ENCODE measurements at regions not wholly inside any gene's neighbourhood (a gene's known extent, or its start where the extent isn't known, plus 50 kb on each side); places are given as distances from the start of the nearest gene placed in this dataset.
"Not testable (repeated sequence)": the region's sequence is repeated elsewhere in the genome, so short reads cannot be mapped to it uniquely, and the experiment has no call there.

DNA sequence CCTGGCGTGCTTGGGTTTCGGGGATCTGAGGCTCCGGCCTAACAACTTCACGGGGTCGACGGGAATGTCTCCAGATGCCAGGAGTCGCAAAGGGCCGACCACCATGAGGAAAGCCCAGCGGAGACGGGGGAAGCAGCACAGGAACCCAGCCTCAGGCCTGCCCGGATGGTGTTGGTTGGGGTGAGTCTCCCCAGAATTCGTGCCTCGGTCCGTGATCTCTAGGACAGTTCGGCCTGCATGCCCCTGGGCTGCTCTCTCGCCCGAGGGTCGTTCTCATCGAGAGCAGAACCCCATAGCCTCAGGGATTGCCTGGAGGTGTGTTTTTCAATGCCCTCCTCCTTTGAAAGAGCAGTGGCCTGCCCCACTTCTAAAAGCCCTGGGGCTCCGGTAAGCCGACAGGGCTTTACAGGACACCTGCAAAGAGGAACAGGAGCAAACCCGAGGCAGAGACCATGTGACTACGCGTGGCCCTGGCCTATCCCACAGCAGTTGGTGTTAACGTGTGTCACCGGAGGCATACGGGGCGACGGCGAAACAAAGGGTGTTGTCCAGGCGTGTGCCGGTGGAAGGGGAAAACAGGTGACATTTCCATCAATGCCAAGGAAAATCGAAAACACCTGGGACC, 973.1 kb upstream of the DEFB115 start:
- H3K36me3 ChIP-seq (ENCODE audit: control insufficient read depth in 2 of 2, insufficient read depth in 2 of 2, low read length in 2 of 2) = no peaks in the 10 kb centered on the region
- peak overlapping the region; percentile 13 to 19 for H3K9ac ChIP-seq (ENCODE audit: low read length in 2 of 2)
- H3K27ac ChIP-seq (ENCODE audit: low read length) = no peak overlapping the region
- peak overlapping the region; percentile 60 to 71 for H3K4me3 ChIP-seq (ENCODE audit: low read length in 2 of 2)
- peaks cover 5% of the 10 kb centered on the region for H3K4me1 ChIP-seq (ENCODE audit: control insufficient read depth, insufficient read depth, low read length)
- no peaks in the 10 kb centered on the region for H3K9me3 ChIP-seq (ENCODE audit: control insufficient read depth in 2 of 2, low read length in 2 of 2)
- no peaks in the 10 kb centered on the region for H3K27me3 ChIP-seq (ENCODE audit: control insufficient read depth in 1 of 2, insufficient read depth in 2 of 2, low read length in 2 of 2)

DNA sequence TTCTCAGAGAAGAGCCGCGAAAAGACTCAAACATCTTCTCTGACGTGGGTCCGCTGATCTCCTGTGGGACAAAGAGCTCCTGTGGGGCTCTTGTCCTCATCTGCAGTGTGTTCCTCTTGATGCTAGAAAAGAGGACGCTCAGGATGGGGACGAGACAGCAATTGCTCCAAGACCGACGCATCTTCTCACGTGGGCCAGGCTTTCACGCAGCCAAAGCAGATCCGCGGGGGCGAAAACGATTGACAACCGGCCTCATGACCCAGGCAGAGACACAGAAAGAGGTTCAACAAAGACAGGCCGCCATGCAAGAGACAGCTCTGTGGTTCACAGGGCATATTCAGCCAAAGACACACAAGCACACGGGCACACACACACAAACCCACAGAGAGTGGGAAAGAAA, 971.8 kb upstream of the DEFB115 start:
- Histone ChIP-seq H3K36me3 (ENCODE audit: control insufficient read depth in 2 of 2, insufficient read depth in 2 of 2, low read length in 2 of 2) (no peaks in the 10 kb centered on the region), H3K4me1 (ENCODE audit: control insufficient read depth, insufficient read depth, low read length) (peaks cover 5% of the 10 kb centered on the region), H3K27ac (ENCODE audit: low read length) (no peak overlapping the region)

DNA sequence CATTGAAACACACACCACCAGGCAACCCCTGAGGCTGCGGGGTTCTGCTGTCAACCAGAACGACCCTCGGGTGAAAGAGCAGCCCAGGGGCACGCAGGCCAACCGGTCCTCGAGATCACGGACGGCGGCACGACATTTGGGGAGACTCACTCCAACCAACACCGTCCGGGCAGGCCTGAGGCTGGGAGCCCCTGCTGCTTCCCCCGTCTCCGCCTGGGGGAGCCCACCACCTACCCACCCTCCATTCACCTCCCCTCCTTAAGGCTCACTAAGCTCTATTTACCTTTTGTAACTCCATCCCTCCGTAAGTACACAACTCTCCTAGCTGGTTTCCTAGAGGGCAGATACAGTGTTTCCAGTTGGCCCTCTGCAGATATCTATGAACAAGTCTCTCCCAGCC, 971.3 kb upstream of the DEFB115 start:
- no peaks in the 10 kb centered on the region for H3K36me3 ChIP-seq (ENCODE audit: control insufficient read depth in 2 of 2, insufficient read depth in 2 of 2, low read length in 2 of 2)
- H3K4me1 ChIP-seq (ENCODE audit: control insufficient read depth, insufficient read depth, low read length) = peaks cover 5% of the 10 kb centered on the region
- H3K9me3 ChIP-seq (ENCODE audit: control insufficient read depth in 2 of 2, low read length in 2 of 2) = no peaks in the 10 kb centered on the region
- H3K4me3 ChIP-seq (ENCODE audit: low read length in 2 of 2) = no peak overlapping the region
- H3K27me3 ChIP-seq (ENCODE audit: control insufficient read depth in 1 of 2, insufficient read depth in 2 of 2, low read length in 2 of 2) = no peaks in the 10 kb centered on the region
- H3K9ac ChIP-seq (ENCODE audit: low read length in 2 of 2) = no peak overlapping the region
- H3K27ac ChIP-seq (ENCODE audit: low read length) = no peak overlapping the region

More for the DNA sequence above, 971.8 kb upstream of the DEFB115 start:
- Histone ChIP-seq H3K9ac (ENCODE audit: low read length in 2 of 2) (no peak overlapping the region), H3K4me3 (ENCODE audit: low read length in 2 of 2) (no peak overlapping the region), H3K27me3 (ENCODE audit: control insufficient read depth in 1 of 2, insufficient read depth in 2 of 2, low read length in 2 of 2) (no peaks in the 10 kb centered on the region), H3K9me3 (ENCODE audit: control insufficient read depth in 2 of 2, low read length in 2 of 2) (no peaks in the 10 kb centered on the region)

DNA sequence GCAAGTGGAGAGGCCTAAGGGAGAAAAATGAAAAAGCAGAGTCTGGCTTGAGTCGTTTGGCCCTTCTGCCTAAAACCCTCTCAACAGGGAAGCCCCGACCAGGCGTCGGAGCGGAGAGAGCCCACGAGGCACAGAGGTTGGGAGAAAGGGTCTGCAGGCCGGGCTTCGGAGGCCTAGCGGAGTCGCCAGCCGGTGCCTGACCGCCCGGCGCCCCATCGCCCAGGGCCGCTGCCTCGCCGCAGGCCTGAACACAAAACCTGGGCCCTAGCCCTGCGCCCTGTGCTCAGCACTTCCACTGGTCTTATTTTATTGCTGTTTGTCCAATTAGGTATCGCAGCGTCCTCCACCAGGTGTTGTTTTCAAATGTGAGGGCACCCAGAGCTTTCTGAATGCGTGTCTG, 970.0 kb upstream of the DEFB115 start:
- not testable (repeated sequence) for H3K4me3 ChIP-seq (ENCODE audit: low read length in 2 of 2); H3K36me3 ChIP-seq (ENCODE audit: control insufficient read depth in 2 of 2, insufficient read depth in 2 of 2, low read length in 2 of 2); H3K9me3 ChIP-seq (ENCODE audit: control insufficient read depth in 2 of 2, low read length in 2 of 2); H3K27me3 ChIP-seq (ENCODE audit: control insufficient read depth in 1 of 2, insufficient read depth in 2 of 2, low read length in 2 of 2); H3K27ac ChIP-seq (ENCODE audit: low read length); H3K9ac ChIP-seq (ENCODE audit: low read length in 2 of 2); H3K4me1 ChIP-seq (ENCODE audit: control insufficient read depth, insufficient read depth, low read length)

GRCh38 chr20:30288346-30288745, 969.1 kb upstream of the DEFB115 start:
- H3K4me3 ChIP-seq (ENCODE audit: low read length in 2 of 2) = no peak overlapping the region
- H3K9me3 ChIP-seq (ENCODE audit: control insufficient read depth in 2 of 2, low read length in 2 of 2) = no peaks in the 10 kb centered on the region
- H3K36me3 ChIP-seq (ENCODE audit: control insufficient read depth in 2 of 2, insufficient read depth in 2 of 2, low read length in 2 of 2) = no peaks in the 10 kb centered on the region
- no peak overlapping the region for H3K27ac ChIP-seq (ENCODE audit: low read length)
- H3K9ac ChIP-seq (ENCODE audit: low read length in 2 of 2) = no peak overlapping the region
- H3K4me1 ChIP-seq (ENCODE audit: control insufficient read depth, insufficient read depth, low read length) = peaks cover 5% of the 10 kb centered on the region
- no peaks in the 10 kb centered on the region for H3K27me3 ChIP-seq (ENCODE audit: control insufficient read depth in 1 of 2, insufficient read depth in 2 of 2, low read length in 2 of 2)

- not testable (repeated sequence) for H3K9me3 ChIP-seq (ENCODE audit: control insufficient read depth in 2 of 2, low read length in 2 of 2); H3K9ac ChIP-seq (ENCODE audit: low read length in 2 of 2); H3K4me1 ChIP-seq (ENCODE audit: control insufficient read depth, insufficient read depth, low read length); H3K27me3 ChIP-seq (ENCODE audit: control insufficient read depth in 1 of 2, insufficient read depth in 2 of 2, low read length in 2 of 2); H3K36me3 ChIP-seq (ENCODE audit: control insufficient read depth in 2 of 2, insufficient read depth in 2 of 2, low read length in 2 of 2)
- H3K27ac ChIP-seq (ENCODE audit: low read length) = peak overlapping the region; percentile 18
- peak overlapping the region; percentile 22 to 40 for H3K4me3 ChIP-seq (ENCODE audit: low read length in 2 of 2)
Measured at GRCh38 chr20:30289049-30289448, 968.4 kb upstream of the DEFB115 start.

GRCh38 chr20:30289711-30290141, 967.7 kb upstream of the DEFB115 start:
- Histone ChIP-seq H3K4me3 (ENCODE audit: low read length in 2 of 2) (peak overlapping the region; percentile 22 to 40), H3K9ac (ENCODE audit: low read length in 2 of 2) (peak overlapping the region in 1 of 2 donors; percentile 37), H3K27ac (ENCODE audit: low read length) (peak overlapping the region; percentile 18)
- H3K9me3 ChIP-seq (ENCODE audit: control insufficient read depth in 2 of 2, low read length in 2 of 2); H3K27me3 ChIP-seq (ENCODE audit: control insufficient read depth in 1 of 2, insufficient read depth in 2 of 2, low read length in 2 of 2); H3K4me1 ChIP-seq (ENCODE audit: control insufficient read depth, insufficient read depth, low read length); H3K36me3 ChIP-seq (ENCODE audit: control insufficient read depth in 2 of 2, insufficient read depth in 2 of 2, low read length in 2 of 2): not testable (repeated sequence)

- H3K4me3 ChIP-seq (ENCODE audit: low read length in 2 of 2); H3K36me3 ChIP-seq (ENCODE audit: control insufficient read depth in 2 of 2, insufficient read depth in 2 of 2, low read length in 2 of 2); H3K9ac ChIP-seq (ENCODE audit: low read length in 2 of 2); H3K4me1 ChIP-seq (ENCODE audit: control insufficient read depth, insufficient read depth, low read length); H3K27me3 ChIP-seq (ENCODE audit: control insufficient read depth in 1 of 2, insufficient read depth in 2 of 2, low read length in 2 of 2); H3K27ac ChIP-seq (ENCODE audit: low read length); H3K9me3 ChIP-seq (ENCODE audit: control insufficient read depth in 2 of 2, low read length in 2 of 2): not testable (repeated sequence)
Measured at GRCh38 chr20:30290361-30291063, 967.0 kb upstream of the DEFB115 start.

GRCh38 chr20:30291064-30291379, 966.4 kb upstream of the DEFB115 start:
- not testable (repeated sequence) for H3K9me3 ChIP-seq (ENCODE audit: control insufficient read depth in 2 of 2, low read length in 2 of 2); H3K27me3 ChIP-seq (ENCODE audit: control insufficient read depth in 1 of 2, insufficient read depth in 2 of 2, low read length in 2 of 2); H3K9ac ChIP-seq (ENCODE audit: low read length in 2 of 2); H3K27ac ChIP-seq (ENCODE audit: low read length); H3K36me3 ChIP-seq (ENCODE audit: control insufficient read depth in 2 of 2, insufficient read depth in 2 of 2, low read length in 2 of 2); H3K4me3 ChIP-seq (ENCODE audit: low read length in 2 of 2); H3K4me1 ChIP-seq (ENCODE audit: control insufficient read depth, insufficient read depth, low read length)

- H3K4me1 ChIP-seq (ENCODE audit: control insufficient read depth, insufficient read depth, low read length); H3K27me3 ChIP-seq (ENCODE audit: control insufficient read depth in 1 of 2, insufficient read depth in 2 of 2, low read length in 2 of 2); H3K9ac ChIP-seq (ENCODE audit: low read length in 2 of 2); H3K4me3 ChIP-seq (ENCODE audit: low read length in 2 of 2); H3K36me3 ChIP-seq (ENCODE audit: control insufficient read depth in 2 of 2, insufficient read depth in 2 of 2, low read length in 2 of 2); H3K27ac ChIP-seq (ENCODE audit: low read length); H3K9me3 ChIP-seq (ENCODE audit: control insufficient read depth in 2 of 2, low read length in 2 of 2): not testable (repeated sequence)
Measured at GRCh38 chr20:30291686-30292085, 965.8 kb upstream of the DEFB115 start.

DNA sequence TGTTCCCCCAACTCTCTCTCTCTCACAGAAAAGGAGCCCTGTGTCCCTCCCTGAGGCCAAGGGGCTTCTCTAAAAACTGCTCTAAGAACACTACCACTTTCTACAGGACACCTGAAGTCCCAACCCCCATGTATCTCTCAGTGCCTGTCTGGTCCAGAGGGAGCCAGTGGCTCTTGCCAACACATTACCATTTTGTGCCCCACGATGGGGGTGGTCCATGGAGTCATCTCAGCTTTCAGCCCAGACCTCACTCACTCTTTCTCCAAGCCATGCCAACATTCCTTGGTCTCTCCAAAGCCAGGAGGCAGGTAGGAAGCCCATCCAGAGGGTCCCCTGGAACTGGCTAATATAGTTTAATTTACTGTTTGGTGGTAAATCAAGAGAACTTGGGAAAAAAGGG, 962.1 kb upstream of the DEFB115 start:
- H3K4me1 ChIP-seq (ENCODE audit: control insufficient read depth, insufficient read depth, low read length); H3K27me3 ChIP-seq (ENCODE audit: control insufficient read depth in 1 of 2, insufficient read depth in 2 of 2, low read length in 2 of 2); H3K36me3 ChIP-seq (ENCODE audit: control insufficient read depth in 2 of 2, insufficient read depth in 2 of 2, low read length in 2 of 2); H3K9me3 ChIP-seq (ENCODE audit: control insufficient read depth in 2 of 2, low read length in 2 of 2); H3K27ac ChIP-seq (ENCODE audit: low read length); H3K9ac ChIP-seq (ENCODE audit: low read length in 2 of 2); H3K4me3 ChIP-seq (ENCODE audit: low read length in 2 of 2): not testable (repeated sequence)

Measured in stomach smooth muscle (tissue), 2 donors.